ENCODE measurements at regions not wholly inside any gene's neighbourhood (a gene's known extent, or its start where the extent isn't known, plus 50 kb on each side); places are given as distances from the start of the nearest gene placed in this dataset.

DNA sequence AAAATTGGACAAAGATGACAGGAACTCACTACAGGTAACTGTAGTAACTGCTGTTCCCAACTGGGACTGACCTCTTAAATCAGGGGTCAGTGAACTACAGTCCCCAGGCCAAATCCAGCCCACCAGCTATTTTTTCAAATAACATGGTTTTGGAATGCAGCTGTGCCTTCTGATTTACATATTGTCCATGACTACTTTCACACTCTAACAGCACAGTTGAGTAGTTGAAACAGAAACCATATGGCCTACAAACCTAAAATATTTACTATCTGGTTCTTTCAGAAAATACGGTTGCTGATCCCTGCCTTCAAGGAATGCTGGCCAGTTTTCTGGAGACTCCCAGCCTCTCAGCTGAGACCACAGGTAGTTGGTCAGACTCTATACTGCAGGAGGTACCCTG lies 161.5 kb upstream of the PRNP start:
- TF ChIP-seq, protein P1, sequence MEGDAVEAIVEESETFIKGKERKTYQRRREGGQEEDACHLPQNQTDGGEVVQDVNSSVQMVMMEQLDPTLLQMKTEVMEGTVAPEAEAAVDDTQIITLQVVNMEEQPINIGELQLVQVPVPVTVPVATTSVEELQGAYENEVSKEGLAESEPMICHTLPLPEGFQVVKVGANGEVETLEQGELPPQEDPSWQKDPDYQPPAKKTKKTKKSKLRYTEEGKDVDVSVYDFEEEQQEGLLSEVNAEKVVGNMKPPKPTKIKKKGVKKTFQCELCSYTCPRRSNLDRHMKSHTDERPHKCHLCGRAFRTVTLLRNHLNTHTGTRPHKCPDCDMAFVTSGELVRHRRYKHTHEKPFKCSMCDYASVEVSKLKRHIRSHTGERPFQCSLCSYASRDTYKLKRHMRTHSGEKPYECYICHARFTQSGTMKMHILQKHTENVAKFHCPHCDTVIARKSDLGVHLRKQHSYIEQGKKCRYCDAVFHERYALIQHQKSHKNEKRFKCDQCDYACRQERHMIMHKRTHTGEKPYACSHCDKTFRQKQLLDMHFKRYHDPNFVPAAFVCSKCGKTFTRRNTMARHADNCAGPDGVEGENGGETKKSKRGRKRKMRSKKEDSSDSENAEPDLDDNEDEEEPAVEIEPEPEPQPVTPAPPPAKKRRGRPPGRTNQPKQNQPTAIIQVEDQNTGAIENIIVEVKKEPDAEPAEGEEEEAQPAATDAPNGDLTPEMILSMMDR (IDR thresholded peaks at IDR 0.05): no peak
- TF ChIP-seq POLR2A (IDR thresholded peaks at IDR 0.05): no peak
- no peak for TF ChIP-seq EP300 (IDR thresholded peaks at IDR 0.05)
- TF ChIP-seq POLR2AphosphoS5 (IDR thresholded peaks at IDR 0.05): no peak
